ENCODE measurements at regions not wholly inside any gene's neighbourhood (a gene's known extent, or its start where the extent isn't known, plus 50 kb on each side); places are given as distances from the start of the nearest gene placed in this dataset.

- no peak for TF ChIP-seq CTCF (IDR thresholded peaks at IDR 0.05)
- TF ChIP-seq EP300 (IDR thresholded peaks at IDR 0.05), result no peak
These were observed 211.1 kb upstream of the IGFBP3 start for GRCh38 chr7:46131916-46132795.
